ENCODE measurements at regions not wholly inside any gene's neighbourhood (a gene's known extent, or its start where the extent isn't known, plus 50 kb on each side); places are given as distances from the start of the nearest gene placed in this dataset.

- Histone ChIP-seq H3K27me3 (ENCODE audit: insufficient read depth, poor library complexity, severe bottlenecking) (no peaks in the 10 kb centered on the region), H3K27ac (replicated peaks) (no peak overlapping the region), H3K4me3 (replicated peaks; ENCODE audit: insufficient read depth, low read length) (no peak overlapping the region)
- TF ChIP-seq SPI1 (IDR thresholded peaks at IDR 0.05; ENCODE audit: borderline replicate concordance, low read depth) (no peak), CTCF (IDR thresholded peaks at IDR 0.05; ENCODE audit: insufficient read depth, low read length) (no peak), GABPA (IDR thresholded peaks at IDR 0.05; ENCODE audit: low read depth) (no peak)
- no peak for DNase-seq (ENCODE audit: low read depth in 1 of 2, low spot score in 1 of 2)
Measured at GRCh38 chr2:64259312-64259711, 115.1 kb upstream of the PELI1 start.

- Histone ChIP-seq H3K27ac (replicated peaks) (peak overlapping the region; percentile 70), H3K4me3 (replicated peaks; ENCODE audit: insufficient read depth, low read length) (no peak overlapping the region), H3K27me3 (ENCODE audit: insufficient read depth, poor library complexity, severe bottlenecking) (no peaks in the 10 kb centered on the region)
- TF ChIP-seq GABPA (IDR thresholded peaks at IDR 0.05; ENCODE audit: low read depth), result no peak
- no peak for TF ChIP-seq POLR2AphosphoS5 (IDR thresholded peaks at IDR 0.05; ENCODE audit: low read depth)
- TF ChIP-seq REST (IDR thresholded peaks at IDR 0.05; ENCODE audit: insufficient replicate concordance, low read depth), result no peak
- no peak for TF ChIP-seq SPI1 (IDR thresholded peaks at IDR 0.05; ENCODE audit: borderline replicate concordance, low read depth)
- no peak for TF ChIP-seq CTCF (IDR thresholded peaks at IDR 0.05; ENCODE audit: insufficient read depth, low read length)
- DNase-seq (ENCODE audit: low read depth in 1 of 2, low spot score in 1 of 2), result no peak
Measured at GRCh38 chr2:64260093-64260803, 116.0 kb upstream of the PELI1 start.

- H3K27ac ChIP-seq (replicated peaks), result peak overlapping the region; percentile 70
- peak; percentile 61 to 87 for DNase-seq (ENCODE audit: low read depth in 1 of 2, low spot score in 1 of 2)
- TF ChIP-seq GABPA (IDR thresholded peaks at IDR 0.05; ENCODE audit: low read depth) (no peak), CTCF (IDR thresholded peaks at IDR 0.05; ENCODE audit: insufficient read depth, low read length) (no peak), SPI1 (IDR thresholded peaks at IDR 0.05; ENCODE audit: borderline replicate concordance, low read depth) (peak; percentile 99)
Measured at GRCh38 chr2:64260817-64261216, 116.6 kb upstream of the PELI1 start.

GRCh38 chr2:64262071-64262470 is 117.9 kb upstream of the PELI1 start:
- Histone ChIP-seq H3K4me3 (replicated peaks; ENCODE audit: insufficient read depth, low read length) (no peak overlapping the region), H3K27me3 (ENCODE audit: insufficient read depth, poor library complexity, severe bottlenecking) (no peaks in the 10 kb centered on the region), H3K27ac (replicated peaks) (no peak overlapping the region)
- no peak for DNase-seq (ENCODE audit: low read depth in 1 of 2, low spot score in 1 of 2)
- TF ChIP-seq REST (IDR thresholded peaks at IDR 0.05; ENCODE audit: insufficient replicate concordance, low read depth), result no peak
- no peak for TF ChIP-seq CTCF (IDR thresholded peaks at IDR 0.05; ENCODE audit: insufficient read depth, low read length)

More at GRCh38 chr2:64260817-64261216, 116.6 kb upstream of the PELI1 start:
- Histone ChIP-seq H3K4me3 (replicated peaks; ENCODE audit: insufficient read depth, low read length) (no peak overlapping the region), H3K27me3 (ENCODE audit: insufficient read depth, poor library complexity, severe bottlenecking) (no peaks in the 10 kb centered on the region)
